K562 (cell line): ENCODE measurements at regions not wholly inside any gene's neighbourhood (a gene's known extent, or its start where the extent isn't known, plus 50 kb on each side); places are given as distances from the start of the nearest gene placed in this dataset.

Experiments used
- ATAC-seq: fragments of 200-7000 bp; cut with Tn5 transposase; 3 replicates; pipeline ENCODE4 v1.9.1; 2020; ENCODE audit warnings: moderate library complexity
- BruUV-seq: library from RNA; stranded (reverse); fragments of 400-500 nt; replicated peaks from 2 replicates; lab custom pipeline; 2021; lab: Mats Ljungman, UMichigan
- CTCF ChIA-PET: fragments of 300-600 bp; formaldehyde crosslinking; extraction: SDS; loops from one replicate; lab custom pipeline; 2021; ENCODE audit warnings: low intra/inter-chr PET ratio; lab: Yijun Ruan, JAX
- POLR2A ChIA-PET: fragments of 300-600, 350-650 bp; sonication (Branson Sonifier 250); formaldehyde crosslinking; extraction: SDS; loops from one replicate; lab custom pipeline; 2021; ENCODE audit warnings: antibody characterized with exemption, inconsistent platforms; lab: Yijun Ruan, JAX
- DNase-seq, 4 experiments: peaks; one replicate each; pipeline versions ENCODE4 v3.0.0 to v3.0.0-alpha.2; 2011 to 2018; ENCODE audit warnings: low spot score in 3 of 4, mixed read lengths in 3 of 4; ENCODE audit errors: extremely low read depth in 1 of 4
- FAIRE-seq: peaks from 2 replicates; lab custom pipeline; 2011; peaks lifted over from hg19 to GRCh38; lab: Jason Lieb, UNC
- H2AFZ ChIP-seq: 2 replicates; pipeline ENCODE4 v1.6.0; 2011; ENCODE audit warnings: low read depth, low read length, control low read depth, inconsistent platforms
- H3K27ac ChIP-seq: fragments of 200-600 bp; 3 replicates; pipeline ENCODE4 v1.8.0; 2011; ENCODE audit warnings: low read depth, mild to moderate bottlenecking, control low read depth, inconsistent platforms, low read length, moderate library complexity, mixed read lengths; ENCODE audit errors: extremely low read depth
- H3K27me3 ChIP-seq, 2 experiments: fragments of 300-600 bp in 1 of 2; 2 replicates in 1 of 2; 3 replicates in 1 of 2; pipeline versions ENCODE4 v1.6.0 to v1.8.0; 2011; ENCODE audit warnings: inconsistent platforms in 2 of 2, low read length in 2 of 2, mild to moderate bottlenecking in 1 of 2, mixed read lengths in 1 of 2, moderate library complexity in 1 of 2; ENCODE audit not compliant: control insufficient read depth in 2 of 2, insufficient read depth in 2 of 2
- H3K36me3 ChIP-seq: fragments of 300-600 bp; 3 replicates; pipeline ENCODE4 v1.8.0; 2011; ENCODE audit warnings: mild to moderate bottlenecking, low read length, inconsistent platforms; ENCODE audit not compliant: control insufficient read depth, insufficient read depth
- H3K4me1 ChIP-seq, 2 experiments: fragments of 200-600 bp in 1 of 2; replicated peaks in 1 of 2; 2 replicates in 1 of 2; 3 replicates in 1 of 2; pipeline versions ENCODE4 v1.5.1 to v1.8.0; 2011; ENCODE audit warnings: inconsistent platforms in 2 of 2, low read length in 2 of 2, mild to moderate bottlenecking in 1 of 2, mixed read lengths in 1 of 2, moderate library complexity in 1 of 2; ENCODE audit not compliant: control insufficient read depth in 2 of 2, insufficient read depth in 2 of 2
- H3K4me2 ChIP-seq: 2 replicates; pipeline ENCODE4 v1.6.1; 2011; ENCODE audit warnings: low read length, control low read depth, inconsistent platforms, mixed read lengths; ENCODE audit not compliant: insufficient read depth
- H3K4me3 ChIP-seq: fragments of 200-600 bp; sonication (generic), shearing (Covaris generic); 2 replicates; pipeline ENCODE4 v1.5.1; 2016; ENCODE audit warnings: control low read depth, inconsistent platforms
- H3K79me2 ChIP-seq: fragments of 200-600 bp; 3 replicates; pipeline ENCODE4 v1.8.0; 2011; ENCODE audit warnings: low read length, inconsistent platforms; ENCODE audit not compliant: control insufficient read depth, insufficient read depth
- H3K9ac ChIP-seq, 2 experiments: 2 replicates each; pipeline versions ENCODE4 v1.6.0 to v1.6.1; 2011; ENCODE audit warnings: low read depth in 2 of 2, low read length in 2 of 2, control low read depth in 1 of 2, inconsistent platforms in 1 of 2, mild to moderate bottlenecking in 1 of 2, mixed read lengths in 1 of 2; ENCODE audit not compliant: insufficient read depth in 1 of 2
- H3K9me1 ChIP-seq: one replicate; pipeline ENCODE4 v1.6.0; 2011; ENCODE audit warnings: inconsistent platforms, mild to moderate bottlenecking, low read length, moderate library complexity; ENCODE audit not compliant: control insufficient read depth, insufficient read depth
- H3K9me3 ChIP-seq: replicated peaks from 2 replicates; pipeline ENCODE4 v1.5.1; 2011; ENCODE audit warnings: low read depth, low read length, inconsistent platforms; ENCODE audit not compliant: control insufficient read depth, insufficient read depth
- H4K20me1 ChIP-seq: replicated peaks from 2 replicates; pipeline ENCODE4 v1.6.1; 2011; ENCODE audit warnings: low read length, inconsistent platforms, mixed read lengths; ENCODE audit not compliant: control insufficient read depth, insufficient read depth
- ATF1 ChIP-seq, 2 experiments: fragments of 450-650 bp in 1 of 2; IDR thresholded peaks; 2 replicates each; pipeline ENCODE4 v1.6.1; 2016; ENCODE audit warnings: missing compliant biosample characterization in 1 of 2, missing genetic modification characterization in 1 of 2
- CREB3 ChIP-seq: fragments of 450-650 bp; conservative IDR thresholded peaks from 2 replicates; pipeline ENCODE4 v1.6.1; 2016; ENCODE audit warnings: missing genetic modification characterization, low read depth, mild to moderate bottlenecking, missing compliant biosample characterization, moderate library complexity
- E2F3 ChIP-seq: fragments of 250-450 bp; sonication (Bioruptor Pico); IDR thresholded peaks from 2 replicates; pipeline ENCODE4 v1.4.0; 2020; ENCODE audit warnings: mild to moderate bottlenecking
- HINFP ChIP-seq: fragments of 450-650 bp; conservative IDR thresholded peaks from 2 replicates; pipeline ENCODE4 v1.6.1; 2016; ENCODE audit warnings: missing genetic modification characterization, low read depth, mild to moderate bottlenecking, control low read depth, missing compliant biosample characterization
- JUNB ChIP-seq: fragments of 450-650 bp; formaldehyde crosslinking; conservative IDR thresholded peaks from 2 replicates; pipeline ENCODE4 v1.4.0; 2020; ENCODE audit warnings: mild to moderate bottlenecking
- MTA2 ChIP-seq: fragments of 450-650 bp; IDR thresholded peaks from 2 replicates; pipeline ENCODE4 v1.6.1; 2016; ENCODE audit warnings: low read depth
- PTBP1 ChIP-seq: fragments of 200-400 bp; formaldehyde crosslinking; IDR thresholded peaks from 2 replicates; pipeline ENCODE4 v1.6.1; 2017; ENCODE audit warnings: low read depth, low read length
- PTTG1 ChIP-seq: fragments of 450-650 bp; IDR thresholded peaks from 2 replicates; pipeline ENCODE4 v1.6.1; 2016; ENCODE audit warnings: low read depth, mild to moderate bottlenecking, missing genetic modification characterization, missing compliant biosample characterization
- RBBP5 ChIP-seq: fragments of 200-600 bp; sonication (generic); IDR thresholded peaks from 2 replicates; pipeline ENCODE4 v1.6.1; 2012; ENCODE audit warnings: borderline replicate concordance, mild to moderate bottlenecking, low read length, control low read depth, inconsistent platforms; ENCODE audit not compliant: insufficient read depth, poor library complexity, severe bottlenecking
- THRAP3 ChIP-seq: fragments of 450-650 bp; IDR thresholded peaks from 2 replicates; pipeline ENCODE4 v1.6.1; 2016; ENCODE audit warnings: mild to moderate bottlenecking, inconsistent platforms, borderline replicate concordance
- TOE1 ChIP-seq, 2 experiments: fragments of 450-650 bp in 1 of 2; sonication (generic) in 1 of 2; formaldehyde crosslinking in 1 of 2; IDR thresholded peaks; 2 replicates each; pipeline versions ENCODE4 v1.7.1 to v1.8.0; 2016 to 2022; ENCODE audit warnings: borderline replicate concordance in 2 of 2, mild to moderate bottlenecking in 2 of 2, antibody characterized with exemption in 1 of 2, inconsistent platforms in 1 of 2, low read depth in 1 of 2, missing genetic modification reagents in 1 of 2, moderate library complexity in 1 of 2
- ZBTB8A ChIP-seq: fragments of 450-650 bp; IDR thresholded peaks from 2 replicates; pipeline ENCODE4 v1.6.1; 2018; ENCODE audit warnings: mild to moderate bottlenecking, moderate library complexity; ENCODE audit not compliant: partially characterized antibody
- ZC3H11A ChIP-seq: IDR thresholded peaks from 2 replicates; pipeline ENCODE4 v1.6.1; 2012; ENCODE audit warnings: low read depth, low read length, improper control_type of control experiment
- ZKSCAN1 ChIP-seq: fragments of 150-350 bp; IDR thresholded peaks from 2 replicates; pipeline ENCODE4 v1.6.1; 2016; ENCODE audit warnings: low read depth, low read length
- ZNF197 ChIP-seq: fragments of 200-800 bp; sonication (Bioruptor generic); IDR thresholded peaks from 2 replicates; pipeline ENCODE4 v1.6.1; 2016; ENCODE audit warnings: low read depth, missing genetic modification characterization, missing compliant biosample characterization
- ZNF395 ChIP-seq: fragments of 200-800 bp; sonication (Bioruptor generic); IDR thresholded peaks from 2 replicates; pipeline ENCODE4 v1.6.1; 2017; ENCODE audit warnings: missing genetic modification characterization, missing compliant biosample characterization
- ZNF707 ChIP-seq: fragments of 250-450 bp; sonication (Bioruptor Pico); conservative IDR thresholded peaks from 2 replicates; pipeline ENCODE4 v1.8.0; 2022; ENCODE audit warnings: inconsistent platforms, mild to moderate bottlenecking, moderate library complexity
- WGBS: fragments of 100-300 bp; shearing (Covaris generic); methylation state at CpG from one replicate; pipeline ENCODE4 v1.1.6; 2016; ENCODE audit warnings: low coverage, mixed read lengths; ENCODE audit not compliant: insufficient coverage; ENCODE audit errors: missing lambda C conversion rate; 5-methylcytosine and 5-hydroxymethylcytosine counted together
- in situ Hi-C: fragments of 300-500 bp; cut with MboI; formaldehyde crosslinking; loops from 4 replicates; pipeline ENCODE4 v1.15.0; 2018; ENCODE audit warnings: inconsistent platforms, mixed read lengths
- intact Hi-C: fragments of 100-400 bp; cut with micrococcal nuclease; formaldehyde crosslinking; loops from 2 replicates; pipeline ENCODE4 v1.14.2; 2022

- TF ChIP-seq ZBTB8A (no peak), ZNF197 (CRISPR knock-in tag) (no peak), THRAP3 (no peak), PTBP1 (no peak), CREB3 (no peak), E2F3 (CRISPR knock-in tag) (no peak)
Observed at GRCh38 chr4:156390599-156391324, 437.1 kb upstream of the CTSO start (continued).

- no peaks in the 10 kb centered on the region for H3K4me1 ChIP-seq
- 0% methylated on average over 3 of the region's 3 CpGs for WGBS
- H3K9me3 ChIP-seq, result no peaks in the 10 kb centered on the region; the same call in 1 of the 2 replicates
- H3K4me3 ChIP-seq, result no peak overlapping the region
- no TSS peak for BruUV-seq
- ChIA-PET POLR2A (no interaction called here), CTCF (no interaction called here)
- no peak overlapping the region for H2AFZ ChIP-seq
- intact Hi-C loops, result no loop called here
- H3K27ac ChIP-seq, result no peak overlapping the region
- no peaks in the 10 kb centered on the region for H3K27me3 ChIP-seq
- no peaks in the 10 kb centered on the region for H3K9me1 ChIP-seq
- H3K9ac ChIP-seq, result no peak overlapping the region
- no peaks in the 10 kb centered on the region for H4K20me1 ChIP-seq
- ATAC-seq (no peak), DNase-seq (no peak), FAIRE-seq (no peak)
- no peaks in the 10 kb centered on the region for H3K79me2 ChIP-seq
- in situ Hi-C loops, result no loop called here
- H3K4me2 ChIP-seq, result no peak overlapping the region
- no peaks in the 10 kb centered on the region for H3K36me3 ChIP-seq
- no peak for TF ChIP-seq JUNB (CRISPR knock-in tag)
- TF ChIP-seq TOE1 (IDR thresholded peaks at IDR 0.05; ENCODE audit: borderline replicate concordance), result no peak
- TF ChIP-seq TOE1 (CRISPR knock-in tag; IDR thresholded peaks at IDR 0.05; ENCODE audit: borderline replicate concordance, low read depth), result no peak
- TF ChIP-seq ZNF707, result no peak
- no peak for TF ChIP-seq HINFP (tag)
- TF ChIP-seq PTTG1, result no peak
- TF ChIP-seq MTA2, result no peak
- TF ChIP-seq ZC3H11A, result no peak
- TF ChIP-seq RBBP5, result no peak
- no peak for TF ChIP-seq ATF1 (CRISPR knock-in tag; IDR thresholded peaks at IDR 0.05)
- no peak for TF ChIP-seq ATF1 (tag; IDR thresholded peaks at IDR 0.05)
- TF ChIP-seq ZKSCAN1, result no peak
- no peak for TF ChIP-seq ZNF395 (CRISPR knock-in tag)
Observed at GRCh38 chr4:156388826-156389225, 435.2 kb upstream of the CTSO start.
